Keratinocyte (primary cell): ENCODE measurements at regions not wholly inside any gene's neighbourhood (a gene's known extent, or its start where the extent isn't known, plus 50 kb on each side); places are given as distances from the start of the nearest gene placed in this dataset.

Experiments
- EZH2 ChIP-seq: IDR thresholded peaks from one replicate; pipeline ENCODE4 v1.6.1; 2012; ENCODE audit warnings: inconsistent platforms, mild to moderate bottlenecking, low read length, moderate library complexity
- TF ChIP-seq, protein P1 (sequence below), 3 experiments: IDR thresholded peaks in 1 of 3; conservative IDR thresholded peaks in 1 of 3; optimal IDR thresholded peaks in 1 of 3; 2 replicates in 2 of 3; 3 replicates in 1 of 3; pipeline versions ENCODE3 to v1.5.1; 2011; ENCODE audit warnings: low read length in 3 of 3, mild to moderate bottlenecking in 3 of 3, moderate library complexity in 2 of 3, control low read depth in 1 of 3, inconsistent platforms in 1 of 3; ENCODE audit not compliant: insufficient read depth in 2 of 3; ENCODE audit errors: extremely low read depth in 1 of 3

DNA sequence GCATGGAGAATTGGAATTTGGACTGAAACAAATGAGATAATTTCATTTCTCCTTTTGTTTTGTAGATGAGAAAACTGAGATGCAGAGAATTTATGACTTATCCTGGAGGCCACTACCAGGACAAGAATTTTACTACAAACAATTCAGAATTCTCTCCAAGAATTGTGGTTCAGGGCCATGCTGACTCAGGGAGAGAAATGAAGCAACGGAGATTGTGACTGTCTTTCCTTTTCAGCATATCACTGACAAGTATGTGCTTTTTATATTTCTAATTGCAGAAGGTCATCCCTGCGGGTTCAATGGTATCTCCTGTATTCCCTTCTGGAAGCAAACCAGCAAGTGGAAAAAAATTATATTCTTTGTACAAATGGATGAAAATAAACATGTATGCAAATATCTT lies 170.8 kb upstream of the MITF start:
- TF ChIP-seq, protein P1, sequence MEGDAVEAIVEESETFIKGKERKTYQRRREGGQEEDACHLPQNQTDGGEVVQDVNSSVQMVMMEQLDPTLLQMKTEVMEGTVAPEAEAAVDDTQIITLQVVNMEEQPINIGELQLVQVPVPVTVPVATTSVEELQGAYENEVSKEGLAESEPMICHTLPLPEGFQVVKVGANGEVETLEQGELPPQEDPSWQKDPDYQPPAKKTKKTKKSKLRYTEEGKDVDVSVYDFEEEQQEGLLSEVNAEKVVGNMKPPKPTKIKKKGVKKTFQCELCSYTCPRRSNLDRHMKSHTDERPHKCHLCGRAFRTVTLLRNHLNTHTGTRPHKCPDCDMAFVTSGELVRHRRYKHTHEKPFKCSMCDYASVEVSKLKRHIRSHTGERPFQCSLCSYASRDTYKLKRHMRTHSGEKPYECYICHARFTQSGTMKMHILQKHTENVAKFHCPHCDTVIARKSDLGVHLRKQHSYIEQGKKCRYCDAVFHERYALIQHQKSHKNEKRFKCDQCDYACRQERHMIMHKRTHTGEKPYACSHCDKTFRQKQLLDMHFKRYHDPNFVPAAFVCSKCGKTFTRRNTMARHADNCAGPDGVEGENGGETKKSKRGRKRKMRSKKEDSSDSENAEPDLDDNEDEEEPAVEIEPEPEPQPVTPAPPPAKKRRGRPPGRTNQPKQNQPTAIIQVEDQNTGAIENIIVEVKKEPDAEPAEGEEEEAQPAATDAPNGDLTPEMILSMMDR (optimal IDR thresholded peaks at IDR 0.05 in 1 of 3, IDR thresholded peaks at IDR 0.05 in 1 of 3, conservative IDR thresholded peaks at IDR 0.05 in 1 of 3; ENCODE audit: extremely low read depth in 1 of 3, insufficient read depth in 2 of 3, low read length in 3 of 3) = no peak
- TF ChIP-seq EZH2 = no peak
